CD4-positive, alpha-beta memory T cell (primary cell): ENCODE measurements at regions not wholly inside any gene's neighbourhood (a gene's known extent, or its start where the extent isn't known, plus 50 kb on each side); places are given as distances from the start of the nearest gene placed in this dataset.
"Not testable (repeated sequence)": the region's sequence is repeated elsewhere in the genome, so short reads cannot be mapped to it uniquely, and the experiment has no call there.

Source experiments
- CTCF ChIA-PET: fragments of 350-600 bp; sonication (Branson Sonifier 250); formaldehyde crosslinking; loops from one replicate; lab custom pipeline; 2021; ENCODE audit warnings: inconsistent platforms; ENCODE audit not compliant: partially characterized antibody; lab: Charles Lee
- POLR2A ChIA-PET: fragments of 350-600 bp; sonication (Branson Sonifier 250); formaldehyde crosslinking; loops from one replicate; lab custom pipeline; 2021; ENCODE audit not compliant: partially characterized antibody; lab: Charles Lee
- DNase-seq, 5 donors: peaks; one replicate each; pipeline versions ENCODE4 v3.0.0 to v3.0.0-alpha.2; 2020 to 2022; ENCODE audit warnings: mixed read lengths in 1 of 5
- H3K27ac ChIP-seq: one replicate; pipeline ENCODE4 v1.7.0; 2013; ENCODE audit warnings: low read depth, low read length
- H3K27me3 ChIP-seq: 2 replicates; pipeline ENCODE4 v1.7.0; 2013; ENCODE audit warnings: mild to moderate bottlenecking, low read length, moderate library complexity; ENCODE audit not compliant: insufficient read depth
- H3K36me3 ChIP-seq: 2 replicates; pipeline ENCODE4 v1.7.0; 2013; ENCODE audit warnings: mild to moderate bottlenecking, low read length, moderate library complexity; ENCODE audit not compliant: insufficient read depth
- H3K4me1 ChIP-seq: 2 replicates; pipeline ENCODE4 v1.7.0; 2013; ENCODE audit warnings: mild to moderate bottlenecking, low read length, moderate library complexity; ENCODE audit not compliant: insufficient read depth
- H3K4me3 ChIP-seq, 2 donors: one replicate each; pipeline ENCODE4 v1.7.0; 2013; ENCODE audit warnings: low read length in 2 of 2, mild to moderate bottlenecking in 1 of 2
- H3K9me3 ChIP-seq, 2 donors: one replicate each; pipeline ENCODE4 v1.7.0; 2013; ENCODE audit warnings: low read length in 2 of 2, control low read depth in 1 of 2; ENCODE audit not compliant: control insufficient read depth in 1 of 2
- H3K27ac Mint-ChIP-seq, 7 donors: one replicate each; pipeline ENCODE4 v1.8.0; 2020 to 2021; ENCODE audit warnings: mixed read lengths in 7 of 7, mild to moderate bottlenecking in 6 of 7, inconsistent platforms in 3 of 7, moderate library complexity in 3 of 7
- H3K27me3 Mint-ChIP-seq, 2 donors: one replicate each; pipeline ENCODE4 v1.8.0; 2020 to 2021; ENCODE audit warnings: mixed read lengths in 2 of 2
- H3K36me3 Mint-ChIP-seq, 2 donors: one replicate each; pipeline ENCODE4 v1.8.0; 2020 to 2021; ENCODE audit warnings: mixed read lengths in 2 of 2, inconsistent platforms in 1 of 2, mild to moderate bottlenecking in 1 of 2
- H3K4me1 Mint-ChIP-seq, 4 donors: one replicate each; pipeline ENCODE4 v1.8.0; 2020 to 2021; ENCODE audit warnings: mixed read lengths in 4 of 4, mild to moderate bottlenecking in 1 of 4
- H3K4me3 Mint-ChIP-seq, 8 donors: one replicate each; pipeline ENCODE4 v1.8.0; 2020 to 2021; ENCODE audit warnings: mixed read lengths in 8 of 8, mild to moderate bottlenecking in 7 of 8, moderate library complexity in 6 of 8, inconsistent platforms in 3 of 8
- H3K9me3 Mint-ChIP-seq, 8 donors: one replicate each; pipeline ENCODE4 v1.8.0; 2020 to 2021; ENCODE audit warnings: mixed read lengths in 8 of 8, mild to moderate bottlenecking in 5 of 8, inconsistent platforms in 3 of 8, moderate library complexity in 1 of 8
- intact Hi-C: fragments of 100-400 bp; cut with micrococcal nuclease; formaldehyde crosslinking; loops from one replicate; pipeline ENCODE4 v1.15.1; 2023

- ChIA-PET POLR2A (no interaction called here), CTCF (no interaction called here)
- Mint-ChIP-seq H3K4me3 (no peak overlapping the region), H3K9me3 (peaks cover 0 to 3% (median 0%) of the 10 kb centered on the region in 8 donors), H3K27ac (no peak overlapping the region), H3K36me3 (no peaks in the 10 kb centered on the region), H3K4me1 (no peaks in the 10 kb centered on the region), H3K27me3 (peaks cover 3 to 4% of the 10 kb centered on the region in 2 donors)
- Histone ChIP-seq H3K27ac (no peak overlapping the region), H3K4me1 (no peaks in the 10 kb centered on the region), H3K27me3 (no peaks in the 10 kb centered on the region), H3K9me3 (no peaks in the 10 kb centered on the region), H3K36me3 (no peaks in the 10 kb centered on the region), H3K4me3 (no peak overlapping the region)
- intact Hi-C loops: no loop called here
- DNase-seq: no peak
Measured at GRCh38 chr15:92751528-92751927, 96.0 kb upstream of the FAM174B start.

- no peaks in the 10 kb centered on the region for H3K36me3 Mint-ChIP-seq
- intact Hi-C loops: no loop called here
- H3K27me3 ChIP-seq: no peaks in the 10 kb centered on the region
- H3K9me3 Mint-ChIP-seq: peaks cover 0 to 5% (median 0%) of the 10 kb centered on the region in 8 donors
- no peaks in the 10 kb centered on the region for H3K4me1 Mint-ChIP-seq
- ChIA-PET POLR2A (no interaction called here), CTCF (no interaction called here)
- DNase-seq: no peak
- H3K36me3 ChIP-seq: no peaks in the 10 kb centered on the region
- no peaks in the 10 kb centered on the region for H3K9me3 ChIP-seq
- H3K4me3 ChIP-seq: no peak overlapping the region
- H3K27me3 Mint-ChIP-seq: peaks cover 3 to 4% of the 10 kb centered on the region in 2 donors
- H3K27ac ChIP-seq: no peak overlapping the region
- H3K4me3 Mint-ChIP-seq: no peak overlapping the region
- no peak overlapping the region for H3K27ac Mint-ChIP-seq
- H3K4me1 ChIP-seq: no peaks in the 10 kb centered on the region
Measured at GRCh38 chr15:92753591-92753990, 98.0 kb upstream of the FAM174B start.

GRCh38 chr15:92763459-92763858, 107.9 kb upstream of the FAM174B start:
- Histone ChIP-seq H3K4me1 (no peaks in the 10 kb centered on the region), H3K36me3 (no peaks in the 10 kb centered on the region), H3K27me3 (no peaks in the 10 kb centered on the region), H3K9me3 (no peaks in the 10 kb centered on the region), H3K27ac (no peak overlapping the region), H3K4me3 (no peak overlapping the region)
- Mint-ChIP-seq H3K27ac (no peak overlapping the region), H3K4me3 (no peak overlapping the region), H3K27me3 (no peaks in the 10 kb centered on the region), H3K9me3 (no peaks in the 10 kb centered on the region), H3K4me1 (no peaks in the 10 kb centered on the region), H3K36me3 (no peaks in the 10 kb centered on the region)
- intact Hi-C loops: no loop called here
- CTCF ChIA-PET: no interaction called here
- no peak for DNase-seq
- POLR2A ChIA-PET: interaction anchor here (1.1 kb wide), 1 partner anchor 145 kb away, joined by 3 read pairs; no protein-coding TSS in a partner anchor

GRCh38 chr15:92768131-92768530, 112.6 kb upstream of the FAM174B start:
- H3K4me1 ChIP-seq, H3K9me3 Mint-ChIP-seq, intact Hi-C loops, H3K27ac ChIP-seq, DNase-seq, CTCF ChIA-PET, H3K4me1 Mint-ChIP-seq, POLR2A ChIA-PET, H3K36me3 Mint-ChIP-seq, H3K27me3 Mint-ChIP-seq, H3K4me3 Mint-ChIP-seq, H3K27ac Mint-ChIP-seq, H3K9me3 ChIP-seq, H3K4me3 ChIP-seq, H3K36me3 ChIP-seq, H3K27me3 ChIP-seq: not testable (repeated sequence)

GRCh38 chr15:92770641-92771040, 115.1 kb upstream of the FAM174B start:
- Mint-ChIP-seq H3K4me3 (no peak overlapping the region), H3K27me3 (no peaks in the 10 kb centered on the region), H3K36me3 (no peaks in the 10 kb centered on the region), H3K27ac (no peak overlapping the region), H3K4me1 (peaks cover 0 to 3% (median 0%) of the 10 kb centered on the region in 4 donors), H3K9me3 (no peaks in the 10 kb centered on the region)
- H3K36me3 ChIP-seq: no peaks in the 10 kb centered on the region
- CTCF ChIA-PET: no interaction called here
- no peaks in the 10 kb centered on the region for H3K27me3 ChIP-seq
- POLR2A ChIA-PET: no interaction called here
- H3K9me3 ChIP-seq: no peaks in the 10 kb centered on the region
- no peak overlapping the region for H3K27ac ChIP-seq
- no peaks in the 10 kb centered on the region for H3K4me1 ChIP-seq
- DNase-seq: no peak
- H3K4me3 ChIP-seq: no peak overlapping the region
- intact Hi-C loops: no loop called here

- H3K36me3 ChIP-seq: no peaks in the 10 kb centered on the region
- H3K4me1 ChIP-seq: no peaks in the 10 kb centered on the region
- Mint-ChIP-seq H3K36me3 (no peaks in the 10 kb centered on the region), H3K4me1 (peaks cover 0 to 3% (median 0%) of the 10 kb centered on the region in 4 donors), H3K27ac (no peak overlapping the region), H3K4me3 (no peak overlapping the region), H3K27me3 (no peaks in the 10 kb centered on the region), H3K9me3 (no peaks in the 10 kb centered on the region)
- H3K9me3 ChIP-seq: no peaks in the 10 kb centered on the region
- no peaks in the 10 kb centered on the region for H3K27me3 ChIP-seq
- H3K27ac ChIP-seq: no peak overlapping the region
- no peak for DNase-seq
- POLR2A ChIA-PET: no interaction called here
- no peak overlapping the region for H3K4me3 ChIP-seq
- intact Hi-C loops: no loop called here
- CTCF ChIA-PET: interaction anchor here (1.1 kb wide), 1 partner anchor 17 kb away, joined by 6 read pairs; no protein-coding TSS in a partner anchor
Measured at GRCh38 chr15:92772061-92772460, 116.5 kb upstream of the FAM174B start.

GRCh38 chr15:92772626-92773244, 117.2 kb upstream of the FAM174B start:
- Mint-ChIP-seq H3K27me3 (no peaks in the 10 kb centered on the region), H3K9me3 (no peaks in the 10 kb centered on the region), H3K36me3 (no peaks in the 10 kb centered on the region)

More at GRCh38 chr15:92772626-92773244, 117.2 kb upstream of the FAM174B start:
- Histone ChIP-seq H3K36me3 (no peaks in the 10 kb centered on the region), H3K4me1 (no peaks in the 10 kb centered on the region), H3K27ac (no peak overlapping the region), H3K4me3 (no peak overlapping the region), H3K27me3 (no peaks in the 10 kb centered on the region), H3K9me3 (no peaks in the 10 kb centered on the region)
- Mint-ChIP-seq H3K4me1 (peaks cover 0 to 3% (median 0%) of the 10 kb centered on the region in 4 donors), H3K4me3 (no peak overlapping the region), H3K27ac (no peak overlapping the region)
- intact Hi-C loops: no loop called here
- DNase-seq: no peak
- POLR2A ChIA-PET: no interaction called here
- CTCF ChIA-PET: no interaction called here
